ENCODE measurements at regions not wholly inside any gene's neighbourhood (a gene's known extent, or its start where the extent isn't known, plus 50 kb on each side); places are given as distances from the start of the nearest gene placed in this dataset.
"Not testable (repeated sequence)": the region's sequence is repeated elsewhere in the genome, so short reads cannot be mapped to it uniquely, and the experiment has no call there.

- DNase-seq = no peak
Measured at GRCh38 chr13:104571161-104571892, 1505.1 kb upstream of the SLC10A2 start.

GRCh38 chr13:104567114-104567513 is 1500.9 kb upstream of the SLC10A2 start:
- DNase-seq = no peak

DNA sequence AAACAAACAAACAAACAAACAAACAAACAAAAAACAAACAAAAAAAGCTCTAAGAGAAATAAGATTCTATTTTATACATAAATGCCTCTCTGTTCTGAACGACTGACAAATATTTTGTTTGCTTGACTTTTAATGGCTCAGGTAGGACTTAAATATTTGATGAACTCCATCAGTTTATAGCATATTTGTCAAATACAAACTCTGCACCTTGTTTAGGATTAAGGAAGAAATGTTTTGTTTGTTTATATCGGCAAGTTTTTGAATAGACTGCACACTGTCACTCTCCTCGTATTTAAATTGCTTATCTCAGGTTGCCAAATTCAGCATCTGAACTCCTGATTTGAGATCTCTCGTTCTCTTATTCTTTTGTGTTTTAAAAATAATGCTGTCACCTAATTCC is 1499.7 kb upstream of the SLC10A2 start:
- DNase-seq = no peak

- DNase-seq = no peak
Measured at GRCh38 chr13:104553896-104554295, 1487.7 kb upstream of the SLC10A2 start.

DNA sequence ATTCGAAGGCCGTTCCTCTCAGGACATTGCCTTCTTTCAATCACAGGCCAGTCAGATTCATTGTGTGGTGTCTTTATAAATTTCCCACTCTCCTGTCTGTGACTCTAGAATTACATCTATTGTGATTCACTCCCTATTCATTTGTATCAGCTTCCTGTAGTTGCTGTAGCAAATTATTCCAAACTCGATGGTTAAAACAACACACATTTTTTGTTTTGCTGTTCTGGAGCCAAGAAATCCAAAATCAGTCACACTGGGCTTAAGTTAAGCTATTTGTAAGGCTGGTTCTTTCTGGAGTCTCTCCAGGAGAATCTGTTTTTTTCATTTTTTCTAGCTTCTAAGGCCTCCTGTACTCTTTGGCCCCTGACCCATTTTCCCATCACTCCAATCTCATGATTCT is 1487.0 kb upstream of the SLC10A2 start:
- DNase-seq = no peak

GRCh38 chr13:104534847-104535246 is 1468.6 kb upstream of the SLC10A2 start:
- DNase-seq = no peak

- no peak for DNase-seq
Measured at GRCh38 chr13:104532132-104532531, 1465.9 kb upstream of the SLC10A2 start.

GRCh38 chr13:104530741-104531140 is 1464.5 kb upstream of the SLC10A2 start:
- DNase-seq = no peak

GRCh38 chr13:104526561-104526960 is 1460.3 kb upstream of the SLC10A2 start:
- DNase-seq = no peak

DNA sequence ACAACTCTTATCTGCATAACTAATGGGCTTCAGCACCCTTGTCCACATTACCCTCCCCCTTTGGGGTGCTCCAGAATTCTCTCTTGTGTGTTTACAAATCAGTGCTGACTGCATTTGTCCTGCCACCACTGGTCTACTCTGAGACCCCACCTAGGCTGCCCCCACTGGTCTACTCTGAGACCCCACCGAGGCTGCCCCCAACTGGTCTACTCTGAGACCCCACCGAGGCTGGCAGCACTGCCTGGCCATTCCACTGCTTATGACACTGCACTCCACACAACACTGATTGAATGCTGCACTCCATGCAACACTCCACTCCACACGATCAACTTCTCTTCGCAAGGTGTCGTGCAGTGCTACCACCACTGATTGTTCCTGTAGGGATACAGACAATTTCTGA is 1459.2 kb upstream of the SLC10A2 start:
- no peak for DNase-seq

DNA sequence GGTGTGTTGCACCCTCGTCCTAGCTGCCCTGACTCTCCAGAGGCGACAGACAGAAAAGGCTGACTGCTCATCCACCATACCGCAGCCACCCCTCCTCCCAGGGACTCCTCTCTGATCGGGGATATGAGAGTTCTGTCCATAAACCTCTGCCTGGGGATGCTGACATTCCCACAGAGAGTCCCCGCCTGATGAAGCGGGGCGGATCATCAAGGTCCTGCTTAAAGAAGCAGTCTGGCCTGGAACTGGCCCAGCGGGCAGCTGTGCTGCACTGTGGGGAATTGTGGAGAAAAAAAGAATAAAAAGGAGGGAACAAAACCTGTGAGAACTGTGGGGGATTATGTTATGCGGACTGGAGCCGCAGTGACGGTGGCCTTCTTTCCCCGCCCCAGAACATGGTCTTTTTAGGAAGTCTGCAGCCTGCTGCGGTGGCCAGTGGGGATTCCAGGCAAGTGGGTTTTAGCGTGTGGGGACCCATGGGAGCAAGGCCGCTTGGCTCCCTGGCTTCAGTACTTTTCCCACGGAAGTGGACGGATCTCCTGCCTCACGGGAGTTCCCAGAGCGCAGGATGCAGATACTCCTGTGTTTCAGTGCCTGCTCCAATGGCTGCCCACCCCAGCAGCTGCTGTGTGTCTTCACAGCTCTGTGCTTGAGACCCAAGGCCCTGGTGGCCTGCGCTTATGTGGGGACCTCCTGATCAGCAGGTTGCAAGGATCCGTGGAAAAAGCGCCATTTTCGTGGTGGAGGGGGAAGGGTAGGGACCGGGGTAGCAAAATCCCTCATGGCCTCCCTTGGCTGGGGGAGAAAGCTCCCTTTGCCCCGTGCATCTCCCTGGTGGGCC is 1456.2 kb upstream of the SLC10A2 start:
- no peak for DNase-seq

DNA sequence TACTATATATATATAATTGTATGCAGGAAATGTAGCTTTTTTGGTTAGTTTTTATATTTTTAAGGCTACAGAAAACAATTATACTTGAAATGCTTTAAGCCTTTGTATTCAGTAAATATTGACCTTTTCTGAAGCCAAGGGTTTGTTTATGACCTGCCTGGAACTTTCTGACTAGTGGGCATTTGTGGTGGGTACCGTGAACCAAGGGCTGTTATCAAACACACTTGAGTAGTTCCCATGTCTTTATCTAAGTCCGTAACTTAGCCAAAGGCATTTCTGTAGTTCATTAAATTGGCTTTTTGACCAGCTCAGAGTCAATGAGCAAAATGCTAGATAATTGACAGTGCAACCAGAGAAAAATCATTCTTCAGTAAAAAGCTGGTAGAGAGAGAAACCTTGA is 1444.2 kb upstream of the SLC10A2 start:
- no peak for DNase-seq

DNA sequence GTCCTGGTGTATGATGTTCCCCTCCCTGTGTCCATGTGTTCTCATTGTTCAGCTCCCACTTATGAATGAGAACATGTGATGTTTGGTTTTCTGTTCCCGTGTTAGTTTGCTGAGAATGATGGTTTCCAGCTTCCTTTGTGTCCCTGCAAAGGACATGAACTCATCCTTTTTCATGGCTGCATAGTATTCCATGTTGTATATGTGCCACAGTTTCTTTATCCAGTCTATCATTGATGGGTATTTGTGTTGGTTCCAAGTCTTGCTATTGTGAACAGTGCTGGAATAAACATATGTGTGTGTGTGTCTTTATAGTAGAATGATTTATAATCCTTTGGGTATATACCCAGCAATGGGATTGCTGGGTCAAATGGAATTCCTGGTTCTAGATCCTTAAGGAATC is 1427.3 kb upstream of the SLC10A2 start:
- DNase-seq = not testable (repeated sequence)

DNA sequence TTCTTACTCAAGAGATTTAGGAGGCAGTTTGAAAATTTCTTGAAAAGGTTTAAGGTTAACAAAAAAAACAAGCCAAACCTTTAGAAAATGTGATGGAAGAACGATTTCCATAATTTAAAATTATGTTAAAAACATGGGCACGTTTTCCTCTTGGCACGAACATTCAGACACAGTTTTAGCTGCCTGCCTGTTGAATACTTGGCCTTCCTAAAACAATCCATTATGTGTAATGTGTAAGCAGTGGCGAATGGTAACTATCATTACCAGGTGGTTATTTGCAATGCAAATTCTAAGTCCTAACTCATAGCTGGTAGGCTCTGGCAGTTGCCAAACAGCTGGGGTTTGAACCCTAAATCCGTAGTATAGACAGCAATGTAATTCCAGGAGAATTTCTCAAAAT is 1425.7 kb upstream of the SLC10A2 start:
- no peak for DNase-seq

DNA sequence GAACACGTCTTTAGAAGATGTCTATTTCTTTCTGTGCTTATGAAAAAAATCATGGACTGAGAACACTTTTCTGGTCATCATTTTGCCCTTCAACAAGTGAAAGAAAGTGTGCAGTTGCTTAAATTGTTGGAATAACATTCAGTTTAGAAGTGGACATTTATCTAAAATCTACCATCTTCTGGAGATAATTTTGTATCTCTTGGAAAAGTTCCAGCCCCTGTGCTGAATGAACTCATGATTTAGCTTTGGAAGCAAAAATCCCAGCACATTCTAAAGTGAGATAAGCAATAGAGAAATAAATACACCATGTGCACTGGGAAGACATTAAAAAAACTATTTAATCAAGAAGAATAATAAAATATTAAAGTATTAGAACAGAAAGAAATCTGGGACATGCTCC is 1420.8 kb upstream of the SLC10A2 start:
- no peak for DNase-seq

GRCh38 chr13:104485571-104485970 is 1419.4 kb upstream of the SLC10A2 start:
- DNase-seq = no peak

DNA sequence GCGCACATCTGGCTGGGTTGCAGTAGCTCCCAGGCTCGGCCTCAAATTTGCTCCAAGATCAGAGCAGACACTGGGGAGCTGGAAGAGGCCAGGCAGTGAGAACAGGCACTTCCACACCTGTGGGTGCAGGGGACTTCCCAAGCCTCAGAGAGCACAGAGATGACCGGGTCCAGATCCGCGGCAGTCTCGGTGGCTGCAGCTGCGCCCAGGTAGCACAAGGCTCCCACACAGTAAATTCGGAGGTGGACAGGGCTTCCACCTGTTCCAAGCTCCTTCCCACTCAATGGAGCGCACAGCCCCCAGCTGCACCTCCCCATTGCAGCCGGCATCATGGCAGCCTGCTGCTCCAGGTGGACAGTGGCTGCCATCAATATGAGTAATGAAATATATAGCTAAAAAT is 1417.4 kb upstream of the SLC10A2 start:
- no peak for DNase-seq

GRCh38 chr13:104477261-104477660 is 1411.0 kb upstream of the SLC10A2 start:
- no peak for DNase-seq

- DNase-seq = no peak
Measured at GRCh38 chr13:104473936-104474335, 1407.7 kb upstream of the SLC10A2 start.

DNA sequence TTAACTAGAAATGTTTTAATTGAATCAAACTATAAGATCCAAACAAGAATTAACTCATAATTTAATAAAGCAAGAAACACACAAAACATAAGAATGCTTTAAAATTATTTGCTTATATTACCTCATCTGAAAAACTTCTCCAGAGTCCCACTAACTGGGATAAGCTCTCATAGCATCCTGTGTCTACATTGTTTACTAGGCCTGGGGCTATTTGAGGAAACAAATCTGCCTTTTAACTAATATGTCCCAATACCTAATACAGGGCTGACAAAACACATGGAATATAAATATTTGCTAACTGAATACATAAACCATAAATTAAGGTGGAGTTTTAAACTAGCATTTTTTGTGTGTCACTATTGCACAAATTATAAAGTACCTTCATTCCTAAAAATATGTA is 1399.8 kb upstream of the SLC10A2 start:
- no peak for DNase-seq

- no peak for DNase-seq
Measured at GRCh38 chr13:104461049-104461448, 1394.8 kb upstream of the SLC10A2 start.

GRCh38 chr13:104460554-104460953 is 1394.3 kb upstream of the SLC10A2 start:
- no peak for DNase-seq

GRCh38 chr13:104450006-104450405 is 1383.8 kb upstream of the SLC10A2 start:
- DNase-seq = no peak

DNA sequence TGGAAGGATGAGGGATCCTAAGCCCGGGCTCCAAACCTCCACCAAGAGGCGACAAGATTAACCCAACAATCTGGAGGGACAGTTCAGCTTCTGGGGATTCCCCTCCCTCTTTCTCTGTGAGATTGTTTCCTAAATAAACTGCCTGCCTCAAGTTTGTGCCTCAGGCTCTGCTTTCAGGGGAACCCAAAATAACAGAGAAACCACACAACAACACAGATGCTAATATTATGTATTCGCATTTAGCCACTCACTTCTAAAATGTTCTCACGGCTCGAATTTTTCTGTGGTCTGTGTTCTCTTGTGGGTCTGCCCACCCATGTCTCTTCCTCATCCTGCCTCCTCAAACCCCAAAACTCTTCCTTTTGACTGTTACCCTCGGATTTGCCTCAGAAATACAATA is 1381.1 kb upstream of the SLC10A2 start:
- no peak for DNase-seq
